Memory B cell (primary cell): ENCODE measurements at regions not wholly inside any gene's neighbourhood (a gene's known extent, or its start where the extent isn't known, plus 50 kb on each side); places are given as distances from the start of the nearest gene placed in this dataset.

Source experiments
- ATAC-seq: fragments of 150-1000 bp; cut with Tn5 transposase; 2 replicates; pipeline ENCODE4 v1.10.0; 2021; ENCODE audit warnings: low read depth, mild to moderate bottlenecking, moderate library complexity
- DNase-seq, 2 donors: peaks; one replicate each; pipeline ENCODE4 v3.0.0; 2022; ENCODE audit warnings: low spot score in 2 of 2
- H3K27ac Mint-ChIP-seq: one replicate; pipeline ENCODE4 v1.8.0; 2022; ENCODE audit warnings: mild to moderate bottlenecking, moderate library complexity, mixed read lengths
- H3K27me3 Mint-ChIP-seq: one replicate; pipeline ENCODE4 v1.8.0; 2022; ENCODE audit warnings: mixed read lengths
- H3K36me3 Mint-ChIP-seq: one replicate; pipeline ENCODE4 v1.8.0; 2022; ENCODE audit warnings: mild to moderate bottlenecking, mixed read lengths
- H3K4me1 Mint-ChIP-seq: one replicate; pipeline ENCODE4 v1.8.0; 2022; ENCODE audit warnings: mixed read lengths
- H3K4me3 Mint-ChIP-seq: one replicate; pipeline ENCODE4 v1.8.0; 2022; ENCODE audit warnings: mild to moderate bottlenecking, moderate library complexity, mixed read lengths
- H3K9me3 Mint-ChIP-seq: one replicate; pipeline ENCODE4 v1.8.0; 2022; ENCODE audit warnings: mixed read lengths

- no peak overlapping the region for H3K27ac Mint-ChIP-seq
Measured at GRCh38 chr18:46335534-46336101, 231.4 kb downstream of the HAUS1 start.

GRCh38 chr18:46336278-46337111, 232.3 kb downstream of the HAUS1 start:
- Mint-ChIP-seq H3K4me1 (peaks cover 21% of the 10 kb centered on the region), H3K4me3 (no peak overlapping the region), H3K27me3 (peaks cover 26% of the 10 kb centered on the region), H3K27ac (no peak overlapping the region), H3K36me3 (no peaks in the 10 kb centered on the region), H3K9me3 (no peaks in the 10 kb centered on the region)
- ATAC-seq (no peak), DNase-seq (no peak)

More at GRCh38 chr18:46335534-46336101, 231.4 kb downstream of the HAUS1 start:
- DNase-seq = no peak
- Mint-ChIP-seq H3K36me3 (no peaks in the 10 kb centered on the region), H3K9me3 (no peaks in the 10 kb centered on the region), H3K4me1 (peaks cover 21% of the 10 kb centered on the region), H3K4me3 (peak overlapping the region; percentile 30), H3K27me3 (peaks cover 27% of the 10 kb centered on the region)
- no peak for ATAC-seq

GRCh38 chr18:46337271-46337670, 233.1 kb downstream of the HAUS1 start:
- Mint-ChIP-seq H3K27me3 (peaks cover 26% of the 10 kb centered on the region), H3K27ac (no peak overlapping the region), H3K9me3 (no peaks in the 10 kb centered on the region), H3K4me1 (peaks cover 21% of the 10 kb centered on the region), H3K4me3 (no peak overlapping the region), H3K36me3 (no peaks in the 10 kb centered on the region)
- ATAC-seq (no peak), DNase-seq (no peak)

GRCh38 chr18:46338205-46338604, 234.0 kb downstream of the HAUS1 start:
- Mint-ChIP-seq H3K4me3 (no peak overlapping the region), H3K9me3 (no peaks in the 10 kb centered on the region), H3K27ac (no peak overlapping the region), H3K36me3 (no peaks in the 10 kb centered on the region), H3K4me1 (peaks cover 19% of the 10 kb centered on the region), H3K27me3 (peaks cover 24% of the 10 kb centered on the region)
- no peak for ATAC-seq
- DNase-seq = no peak

- Mint-ChIP-seq H3K4me1 (peaks cover 20% of the 10 kb centered on the region), H3K9me3 (no peaks in the 10 kb centered on the region), H3K36me3 (no peaks in the 10 kb centered on the region), H3K4me3 (no peak overlapping the region), H3K27ac (no peak overlapping the region), H3K27me3 (peaks cover 20% of the 10 kb centered on the region)
- no peak for DNase-seq
- ATAC-seq = no peak
Measured at GRCh38 chr18:46338766-46339165, 234.6 kb downstream of the HAUS1 start.

- ATAC-seq (no peak), DNase-seq (no peak)
- Mint-ChIP-seq H3K36me3 (no peaks in the 10 kb centered on the region), H3K27ac (no peak overlapping the region), H3K9me3 (no peaks in the 10 kb centered on the region), H3K27me3 (peaks cover 9% of the 10 kb centered on the region), H3K4me3 (no peak overlapping the region), H3K4me1 (peaks cover 17% of the 10 kb centered on the region)
Measured at GRCh38 chr18:46340716-46341115, 236.5 kb downstream of the HAUS1 start.

- peaks cover 18% of the 10 kb centered on the region for H3K4me1 Mint-ChIP-seq
- ATAC-seq = no peak
Measured at GRCh38 chr18:46341986-46342525, 237.9 kb downstream of the HAUS1 start.

GRCh38 chr18:46343456-46343855, 239.3 kb downstream of the HAUS1 start:
- H3K4me1 Mint-ChIP-seq = peaks cover 18% of the 10 kb centered on the region
- peaks cover 6% of the 10 kb centered on the region for H3K27me3 Mint-ChIP-seq
- H3K9me3 Mint-ChIP-seq = no peaks in the 10 kb centered on the region
- no peaks in the 10 kb centered on the region for H3K36me3 Mint-ChIP-seq
- DNase-seq (no peak), ATAC-seq (no peak)
- H3K4me3 Mint-ChIP-seq = no peak overlapping the region
- peak overlapping the region; percentile 51 for H3K27ac Mint-ChIP-seq

More at GRCh38 chr18:46341986-46342525, 237.9 kb downstream of the HAUS1 start:
- DNase-seq = no peak
- Mint-ChIP-seq H3K27ac (no peak overlapping the region), H3K36me3 (no peaks in the 10 kb centered on the region), H3K9me3 (no peaks in the 10 kb centered on the region), H3K27me3 (peaks cover 6% of the 10 kb centered on the region), H3K4me3 (no peak overlapping the region)

GRCh38 chr18:46343931-46344372, 239.8 kb downstream of the HAUS1 start:
- H3K27ac Mint-ChIP-seq = peak overlapping the region; percentile 51
- peak; percentile 78 for ATAC-seq
- H3K9me3 Mint-ChIP-seq = no peaks in the 10 kb centered on the region
- H3K4me3 Mint-ChIP-seq = peak overlapping the region; percentile 59
- H3K4me1 Mint-ChIP-seq = peaks cover 16% of the 10 kb centered on the region
- H3K36me3 Mint-ChIP-seq = no peaks in the 10 kb centered on the region
- H3K27me3 Mint-ChIP-seq = peaks cover 4% of the 10 kb centered on the region
- peak; percentile 2 to 17 for DNase-seq

GRCh38 chr18:46344416-46345180, 240.4 kb downstream of the HAUS1 start:
- peaks cover 4% of the 10 kb centered on the region for H3K27me3 Mint-ChIP-seq
- no peaks in the 10 kb centered on the region for H3K9me3 Mint-ChIP-seq
- DNase-seq (no peak), ATAC-seq (no peak)
- H3K4me3 Mint-ChIP-seq = no peak overlapping the region
- H3K36me3 Mint-ChIP-seq = no peaks in the 10 kb centered on the region
- H3K4me1 Mint-ChIP-seq = peaks cover 15% of the 10 kb centered on the region
- peak overlapping the region; percentile 51 for H3K27ac Mint-ChIP-seq

GRCh38 chr18:46345181-46345465, 240.9 kb downstream of the HAUS1 start:
- no peak for ATAC-seq

GRCh38 chr18:46346213-46346612, 242.0 kb downstream of the HAUS1 start:
- no peak for DNase-seq
- Mint-ChIP-seq H3K4me3 (no peak overlapping the region), H3K27me3 (no peaks in the 10 kb centered on the region), H3K36me3 (no peaks in the 10 kb centered on the region), H3K9me3 (no peaks in the 10 kb centered on the region), H3K4me1 (peaks cover 15% of the 10 kb centered on the region), H3K27ac (peak overlapping the region; percentile 15)
- ATAC-seq = no peak

More at GRCh38 chr18:46345181-46345465, 240.9 kb downstream of the HAUS1 start:
- H3K9me3 Mint-ChIP-seq = no peaks in the 10 kb centered on the region
- H3K27ac Mint-ChIP-seq = no peak overlapping the region
- H3K4me3 Mint-ChIP-seq = no peak overlapping the region
- no peak for DNase-seq
- H3K4me1 Mint-ChIP-seq = peaks cover 15% of the 10 kb centered on the region
- H3K27me3 Mint-ChIP-seq = peaks cover 4% of the 10 kb centered on the region
- H3K36me3 Mint-ChIP-seq = no peaks in the 10 kb centered on the region

GRCh38 chr18:46346896-46347630, 242.9 kb downstream of the HAUS1 start:
- Mint-ChIP-seq H3K27ac (no peak overlapping the region), H3K4me1 (peaks cover 15% of the 10 kb centered on the region), H3K27me3 (no peaks in the 10 kb centered on the region), H3K9me3 (no peaks in the 10 kb centered on the region), H3K4me3 (no peak overlapping the region), H3K36me3 (no peaks in the 10 kb centered on the region)
- DNase-seq (no peak), ATAC-seq (no peak)
